VCaP (cell line): ENCODE measurements at regions not wholly inside any gene's neighbourhood (a gene's known extent, or its start where the extent isn't known, plus 50 kb on each side); places are given as distances from the start of the nearest gene placed in this dataset.
"Not testable (repeated sequence)": the region's sequence is repeated elsewhere in the genome, so short reads cannot be mapped to it uniquely, and the experiment has no call there.

Experiments used
- H3K27ac ChIP-seq: fragments of 450-650 bp; 2 replicates; pipeline ENCODE4 v1.5.1; 2017
- TF ChIP-seq, protein P1 (sequence below): fragments of 450-650 bp; conservative IDR thresholded peaks from 2 replicates; pipeline ENCODE4 v1.5.1; 2017; ENCODE audit warnings: mild to moderate bottlenecking, moderate library complexity

DNA sequence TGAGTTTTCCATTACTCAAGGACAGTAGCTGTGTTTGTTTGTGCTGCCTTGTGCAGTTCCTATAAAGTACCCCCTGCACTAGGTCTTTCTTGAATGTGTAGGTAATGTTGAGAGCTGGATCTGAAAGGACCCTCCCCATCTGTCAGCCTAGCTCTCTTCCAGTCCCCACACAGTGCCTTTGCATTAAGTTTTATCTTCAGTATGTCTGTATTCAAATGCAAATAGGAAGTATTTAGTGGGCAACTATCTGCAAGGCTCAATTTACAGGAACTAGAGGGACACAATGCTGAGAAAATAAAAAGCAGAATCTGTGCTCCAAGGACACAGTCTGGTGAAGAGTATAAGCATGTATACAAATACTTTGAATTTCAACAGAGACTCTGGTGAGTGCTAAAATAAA lies 558.5 kb downstream of the RFC3 start:
- H3K27ac ChIP-seq = no peak overlapping the region
- TF ChIP-seq, protein P1, sequence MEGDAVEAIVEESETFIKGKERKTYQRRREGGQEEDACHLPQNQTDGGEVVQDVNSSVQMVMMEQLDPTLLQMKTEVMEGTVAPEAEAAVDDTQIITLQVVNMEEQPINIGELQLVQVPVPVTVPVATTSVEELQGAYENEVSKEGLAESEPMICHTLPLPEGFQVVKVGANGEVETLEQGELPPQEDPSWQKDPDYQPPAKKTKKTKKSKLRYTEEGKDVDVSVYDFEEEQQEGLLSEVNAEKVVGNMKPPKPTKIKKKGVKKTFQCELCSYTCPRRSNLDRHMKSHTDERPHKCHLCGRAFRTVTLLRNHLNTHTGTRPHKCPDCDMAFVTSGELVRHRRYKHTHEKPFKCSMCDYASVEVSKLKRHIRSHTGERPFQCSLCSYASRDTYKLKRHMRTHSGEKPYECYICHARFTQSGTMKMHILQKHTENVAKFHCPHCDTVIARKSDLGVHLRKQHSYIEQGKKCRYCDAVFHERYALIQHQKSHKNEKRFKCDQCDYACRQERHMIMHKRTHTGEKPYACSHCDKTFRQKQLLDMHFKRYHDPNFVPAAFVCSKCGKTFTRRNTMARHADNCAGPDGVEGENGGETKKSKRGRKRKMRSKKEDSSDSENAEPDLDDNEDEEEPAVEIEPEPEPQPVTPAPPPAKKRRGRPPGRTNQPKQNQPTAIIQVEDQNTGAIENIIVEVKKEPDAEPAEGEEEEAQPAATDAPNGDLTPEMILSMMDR = no peak

DNA sequence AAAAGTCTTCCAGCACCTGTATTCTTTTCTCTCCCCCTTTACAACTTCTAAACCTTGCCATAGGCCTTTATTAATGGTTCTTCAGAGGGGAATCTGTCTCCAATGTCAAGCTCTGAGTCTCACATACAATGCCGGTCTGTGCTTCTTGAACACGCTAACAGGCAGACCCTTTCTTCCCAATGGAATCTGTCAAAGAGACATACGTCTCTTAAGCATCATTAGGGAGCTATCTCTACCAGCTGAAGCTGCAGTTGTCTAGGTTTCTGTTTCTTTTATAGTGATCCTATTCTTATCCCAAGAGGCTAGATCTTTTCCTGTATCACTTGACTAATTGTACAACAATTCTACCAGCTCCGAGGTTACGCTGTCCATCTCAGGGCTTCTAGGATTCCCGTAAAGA lies 560.8 kb upstream of the NBEA start:
- TF ChIP-seq, protein P1 = no peak
- H3K27ac ChIP-seq = no peak overlapping the region

DNA sequence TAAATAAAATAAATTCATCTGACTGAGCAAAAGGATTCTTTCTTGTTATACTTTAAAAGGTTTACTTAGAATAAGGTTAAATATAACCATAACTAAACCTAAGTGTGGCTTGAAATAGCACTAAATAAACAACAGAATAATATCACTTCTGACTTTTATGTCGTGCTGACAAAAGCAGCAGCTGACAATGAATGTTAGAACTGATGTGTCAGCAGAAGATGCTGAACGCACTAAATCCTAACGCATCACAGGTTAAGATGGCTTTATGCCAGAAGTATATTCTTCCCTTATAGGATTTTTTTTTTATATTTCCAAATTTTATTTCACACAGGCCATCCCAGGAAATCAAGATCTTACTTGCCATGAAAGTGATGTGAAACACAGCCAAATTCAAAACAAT lies 558.3 kb upstream of the NBEA start:
- no peak overlapping the region for H3K27ac ChIP-seq
- TF ChIP-seq, protein P1 = no peak

DNA sequence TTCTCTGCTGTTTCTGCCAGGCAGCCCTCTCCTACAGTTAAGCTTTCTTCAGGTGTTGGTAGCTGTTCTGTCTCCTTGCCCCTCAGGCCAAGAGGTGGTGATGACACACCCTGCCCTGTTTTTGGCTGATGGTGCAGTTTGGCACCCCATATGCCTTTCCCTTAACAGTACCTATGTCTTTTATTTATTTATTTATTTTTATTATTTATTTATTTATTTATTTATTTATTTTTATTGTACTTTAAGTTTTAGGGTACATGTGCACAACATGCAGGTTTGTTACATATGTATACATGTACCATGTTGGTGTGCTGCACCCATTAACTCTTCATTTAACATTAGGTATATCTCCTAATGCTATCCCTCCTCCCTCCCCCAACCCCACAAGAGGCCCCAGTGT lies 555.8 kb upstream of the NBEA start:
- not testable (repeated sequence) for H3K27ac ChIP-seq

DNA sequence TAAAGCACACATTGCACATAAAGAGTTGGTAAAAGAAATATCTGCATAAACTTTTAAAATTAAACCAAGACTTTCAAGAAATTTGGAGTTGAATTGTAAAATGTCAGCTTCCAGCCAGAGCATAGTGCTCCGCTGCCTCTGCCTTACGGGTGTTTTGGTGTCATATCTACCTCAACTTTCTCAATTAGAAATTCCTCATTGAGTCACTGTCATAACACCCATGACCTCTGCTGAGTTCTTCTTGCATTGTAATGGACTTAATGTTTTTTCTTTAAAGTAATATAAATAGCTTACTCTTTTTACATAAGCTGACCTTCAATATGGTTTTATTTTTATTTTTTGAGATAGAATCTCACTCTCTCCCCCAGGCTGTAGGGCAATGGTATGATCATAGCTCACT lies 551.0 kb upstream of the NBEA start:
- no peak overlapping the region for H3K27ac ChIP-seq
- TF ChIP-seq, protein P1 = no peak

DNA sequence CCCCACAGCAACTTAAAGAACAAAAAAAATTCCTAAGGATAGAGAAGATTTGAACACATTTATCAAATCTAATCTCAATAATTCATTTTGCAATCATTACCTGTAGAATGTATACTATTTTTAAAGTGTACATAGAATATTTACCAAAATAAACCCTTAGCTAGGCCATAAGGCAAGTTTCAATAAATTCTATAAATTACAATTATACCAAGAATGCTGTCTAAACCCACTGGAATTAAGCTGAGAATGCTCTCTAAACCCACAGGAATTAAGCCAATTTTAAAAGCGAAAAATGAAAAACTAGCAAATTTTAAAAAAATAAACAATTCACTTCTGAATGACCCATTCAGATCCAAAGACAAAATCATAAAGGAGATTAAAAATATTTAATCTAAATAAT lies 540.4 kb upstream of the NBEA start:
- no peak overlapping the region for H3K27ac ChIP-seq
- TF ChIP-seq, protein P1 = no peak

DNA sequence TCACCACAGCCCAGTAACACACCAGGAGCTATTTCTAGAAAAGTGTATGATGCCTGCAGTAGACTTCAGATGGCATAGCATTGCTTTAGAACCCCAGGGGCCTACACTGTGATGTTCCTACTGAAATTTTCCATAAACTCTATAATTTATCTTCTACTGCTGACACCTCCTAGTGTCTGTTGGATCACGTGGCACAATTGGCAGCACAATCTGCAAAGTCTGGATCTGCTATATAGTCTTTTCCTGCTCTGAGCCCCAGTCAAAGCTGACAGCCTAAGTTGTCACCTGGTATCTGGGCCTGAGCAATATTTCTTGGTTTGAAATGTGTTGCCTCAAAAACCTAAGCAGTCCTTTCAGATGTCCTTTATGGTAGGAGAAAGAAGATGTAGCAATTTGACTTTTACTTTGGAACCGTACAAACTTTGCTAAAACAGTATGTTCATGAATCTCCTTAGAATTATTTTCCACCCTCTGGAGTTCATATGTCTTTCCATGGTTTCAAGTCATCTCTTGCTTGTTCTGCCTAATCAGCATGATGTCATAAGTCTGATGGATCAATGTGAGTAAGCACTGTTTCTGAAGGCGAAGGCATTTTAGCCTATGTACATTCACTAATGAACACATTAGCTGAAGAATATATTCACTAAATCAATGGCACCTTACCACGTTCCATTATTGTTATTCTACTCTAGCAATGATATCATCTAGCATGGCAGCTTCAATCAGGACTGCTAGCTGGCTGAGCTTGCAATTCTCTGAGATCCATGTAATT lies 536.5 kb upstream of the NBEA start:
- TF ChIP-seq, protein P1 = no peak
- no peak overlapping the region for H3K27ac ChIP-seq

DNA sequence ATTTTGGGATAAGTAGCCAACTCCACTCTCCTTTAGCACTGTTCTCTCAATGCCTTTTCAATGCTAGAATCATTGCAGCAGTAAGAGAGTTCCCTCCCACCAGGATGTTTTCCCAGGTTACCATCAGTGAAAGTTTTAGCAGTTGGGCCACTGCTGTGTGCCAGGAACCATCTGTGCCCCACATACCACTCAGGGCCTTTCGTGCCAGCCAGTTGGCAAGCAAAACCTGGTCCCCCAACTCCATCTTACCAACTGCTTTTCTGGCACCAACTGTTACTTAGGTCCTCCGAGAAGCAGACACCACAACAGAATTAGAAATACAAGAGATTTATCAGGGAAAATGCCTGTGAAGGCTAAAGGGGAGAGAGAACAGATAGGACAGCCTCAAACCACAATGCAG lies 533.4 kb upstream of the NBEA start:
- no peak overlapping the region for H3K27ac ChIP-seq
- TF ChIP-seq, protein P1 = no peak
